ENCODE measurements at regions not wholly inside any gene's neighbourhood (a gene's known extent, or its start where the extent isn't known, plus 50 kb on each side); places are given as distances from the start of the nearest gene placed in this dataset.

GRCh38 chr5:104326966-104327365 lies 764.4 kb upstream of the NUDT12 start:
- H3K4me3 ChIP-seq (ENCODE audit: insufficient read depth, low read depth, low read length): no peak overlapping the region
- H3K36me3 ChIP-seq (ENCODE audit: control insufficient read depth, insufficient read depth, low read length): no peaks in the 10 kb centered on the region
- H2AK5ac ChIP-seq (ENCODE audit: low read depth, low read length): no peak overlapping the region
- no peak overlapping the region for H3K9ac ChIP-seq (ENCODE audit: low read depth, low read length)
- in situ Hi-C loops (cut with MboI; ENCODE audit: low sequenced_read_pairs) (no loop called here), dilution Hi-C loops (cut with HindIII; ENCODE audit: low sequenced_read_pairs, unreplicated experiment) (no loop called here), intact Hi-C loops (cut with micrococcal nuclease) (loop anchor here (5.0 kb wide), 1 partner anchor 850 kb away; no protein-coding TSS in a partner anchor)
- no peak overlapping the region for H3K56ac ChIP-seq (ENCODE audit: extremely low read depth, insufficient read depth, low read length)
- ATAC-seq (ENCODE audit: low read depth) (no peak), DNase-seq (no peak)
- no peak overlapping the region for H2BK15ac ChIP-seq (ENCODE audit: low read depth, low read length)
- H4K91ac ChIP-seq (ENCODE audit: insufficient read depth, low read depth, low read length): no peak overlapping the region
- H3K18ac ChIP-seq (ENCODE audit: low read depth, low read length): no peak overlapping the region
- no peaks in the 10 kb centered on the region for H4K20me1 ChIP-seq (ENCODE audit: insufficient read depth, low read length)
- H3K27me3 ChIP-seq (ENCODE audit: control insufficient read depth, insufficient read depth, low read length): no peaks in the 10 kb centered on the region
- POLR2A ChIA-PET (ENCODE audit: unreplicated experiment): no interaction called here
- H3K9me3 ChIP-seq (ENCODE audit: control insufficient read depth, insufficient read depth, low read length): peaks cover 2% of the 10 kb centered on the region; the same call in 1 of the 2 replicates
- no peaks in the 10 kb centered on the region for H3K4me1 ChIP-seq (ENCODE audit: control insufficient read depth, insufficient read depth, low read length)
- H4K5ac ChIP-seq (ENCODE audit: low read depth, low read length): no peak overlapping the region
- no TSS peak for BruUV-seq (replicated peaks)
- H3K4ac ChIP-seq (ENCODE audit: low read depth, low read length): no peak overlapping the region
- H2AFZ ChIP-seq (replicated peaks; ENCODE audit: low read length, poor library complexity): no peak overlapping the region
- no peak overlapping the region for H3K27ac ChIP-seq (ENCODE audit: insufficient read depth, low read length)
- H2BK120ac ChIP-seq (ENCODE audit: low read depth, low read length): no peak overlapping the region
- H2BK5ac ChIP-seq (ENCODE audit: low read depth, low read length, poor library complexity, severe bottlenecking): no peak overlapping the region
- H3K79me1 ChIP-seq (ENCODE audit: low read depth in 1 of 2, low read length in 2 of 2): no peaks in the 10 kb centered on the region
- no peak overlapping the region for H3K4me2 ChIP-seq (ENCODE audit: low read depth, low read length)
- no peak overlapping the region for H4K8ac ChIP-seq (ENCODE audit: low read depth in 2 of 2, low read length in 2 of 2)
- CTCF ChIA-PET: no interaction called here
- no peak overlapping the region for H2BK20ac ChIP-seq (ENCODE audit: low read depth, low read length)
- no peak overlapping the region for H3K23ac ChIP-seq (ENCODE audit: low read depth, low read length)
- TF ChIP-seq NFE2L2 (IDR thresholded peaks at IDR 0.05; ENCODE audit: low read depth, low read length): no peak
- TF ChIP-seq CEBPB (IDR thresholded peaks at IDR 0.05; ENCODE audit: low read depth, low read length): no peak
- TF ChIP-seq MAFK (IDR thresholded peaks at IDR 0.05; ENCODE audit: low read depth, low read length): peak; percentile 84
- no peak overlapping the region for H3K14ac ChIP-seq (replicated peaks; ENCODE audit: low read depth, low read length)
- no peaks in the 10 kb centered on the region for H3K9me1 ChIP-seq (ENCODE audit: insufficient read depth, low read length)
- no peak overlapping the region for H2AK9ac ChIP-seq (replicated peaks; ENCODE audit: low read depth, low read length, poor library complexity)

All from IMR-90 (cell line).